SJCRH30 (cell line): ENCODE measurements at regions not wholly inside any gene's neighbourhood (a gene's known extent, or its start where the extent isn't known, plus 50 kb on each side); places are given as distances from the start of the nearest gene placed in this dataset.
A peak's percentile ranks its signal among the peaks of the same experiment; 100 is the strongest.

Source experiments
- DNase-seq, 2 experiments: peaks; one replicate each; pipeline ENCODE4 v3.0.0-alpha.2; 2015 to 2020
- H3K27ac ChIP-seq: fragments of 250-450 bp; sonication (Bioruptor Pico); 2 replicates; pipeline ENCODE4 v1.5.1; 2020; ENCODE audit warnings: mild to moderate bottlenecking, moderate library complexity
- H3K27me3 ChIP-seq: fragments of 250-450 bp; sonication (Bioruptor Pico); 2 replicates; pipeline ENCODE4 v1.5.1; 2020; ENCODE audit warnings: mild to moderate bottlenecking, moderate library complexity
- H3K36me3 ChIP-seq: fragments of 250-450 bp; sonication (Bioruptor Pico); 2 replicates; pipeline ENCODE4 v1.5.1; 2020; ENCODE audit warnings: mild to moderate bottlenecking, moderate library complexity
- H3K4me1 ChIP-seq: fragments of 250-450 bp; sonication (Bioruptor Pico); 2 replicates; pipeline ENCODE4 v1.5.1; 2020; ENCODE audit warnings: mild to moderate bottlenecking, moderate library complexity
- H3K4me3 ChIP-seq: fragments of 250-450 bp; sonication (Bioruptor Pico); 2 replicates; pipeline ENCODE4 v1.5.1; 2020; ENCODE audit warnings: mild to moderate bottlenecking, moderate library complexity
- H3K9me3 ChIP-seq: fragments of 250-450 bp; sonication (Bioruptor Pico); replicated peaks from 2 replicates; pipeline ENCODE4 v1.5.1; 2020; ENCODE audit warnings: mild to moderate bottlenecking, moderate library complexity

- Histone ChIP-seq H3K27me3 (peaks cover 4% of the 10 kb centered on the region), H3K4me3 (no peak overlapping the region), H3K36me3 (no peaks in the 10 kb centered on the region), H3K4me1 (peaks cover 28% of the 10 kb centered on the region), H3K9me3 (no peaks in the 10 kb centered on the region), H3K27ac (no peak overlapping the region)
- no peak for DNase-seq
Measured at GRCh38 chr9:129469188-129469987, 151.5 kb downstream of the C9orf50 start.

DNA sequence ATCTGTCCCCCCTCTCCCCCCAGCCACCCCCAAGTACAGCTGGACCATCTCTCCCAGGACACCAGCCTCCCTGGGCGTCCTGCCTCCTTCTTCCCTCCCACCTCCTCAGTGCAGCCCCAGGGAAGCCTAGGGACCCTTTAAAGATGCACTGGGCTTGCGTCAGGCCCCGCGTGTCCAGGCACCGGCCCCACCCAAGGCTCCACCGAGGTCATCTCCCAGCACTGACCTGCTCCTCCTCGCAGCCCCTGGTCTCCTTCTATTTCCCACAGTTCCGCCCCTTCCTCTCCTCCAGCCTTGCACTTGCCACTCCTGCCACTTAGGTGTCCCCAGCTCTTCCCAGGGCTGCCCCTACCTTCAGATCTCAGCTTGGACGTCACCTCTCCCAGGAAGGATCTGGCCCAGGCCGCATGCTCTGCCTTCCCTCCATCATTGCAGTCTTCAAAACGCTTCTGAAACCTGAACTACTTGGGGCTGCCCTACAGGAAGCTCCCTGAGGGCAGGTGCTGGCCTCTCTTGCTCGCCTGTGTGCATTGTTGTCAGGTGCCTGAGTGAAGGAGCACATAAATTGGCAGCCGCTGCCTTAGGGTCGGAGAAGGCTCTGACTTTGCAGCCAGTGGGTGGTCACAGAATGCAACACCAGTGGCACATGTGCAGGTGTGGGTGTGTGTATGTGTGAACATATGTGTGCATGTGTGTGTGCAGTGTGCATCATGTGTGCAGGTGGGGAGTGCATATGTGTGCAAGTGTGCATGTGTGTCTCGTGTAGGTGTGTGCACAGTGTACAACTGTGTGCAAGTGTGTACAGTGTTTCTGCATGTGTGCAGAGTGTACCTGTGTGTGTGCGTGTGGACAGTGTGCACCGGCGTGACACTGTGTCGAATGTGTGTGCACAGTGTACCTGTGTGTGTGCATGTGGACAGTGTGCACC is 152.9 kb downstream of the C9orf50 start:
- no peak for DNase-seq
- Histone ChIP-seq H3K9me3 (no peaks in the 10 kb centered on the region), H3K36me3 (no peaks in the 10 kb centered on the region), H3K27ac (no peak overlapping the region), H3K4me3 (no peak overlapping the region), H3K4me1 (peaks cover 28% of the 10 kb centered on the region), H3K27me3 (peaks cover 4% of the 10 kb centered on the region)

GRCh38 chr9:129467004-129467588 is 153.8 kb downstream of the C9orf50 start:
- Histone ChIP-seq H3K27ac (no peak overlapping the region), H3K27me3 (peaks cover 4% of the 10 kb centered on the region), H3K4me1 (peaks cover 28% of the 10 kb centered on the region), H3K9me3 (no peaks in the 10 kb centered on the region), H3K4me3 (no peak overlapping the region), H3K36me3 (no peaks in the 10 kb centered on the region)
- DNase-seq: peak; percentile 61 to 73

DNA sequence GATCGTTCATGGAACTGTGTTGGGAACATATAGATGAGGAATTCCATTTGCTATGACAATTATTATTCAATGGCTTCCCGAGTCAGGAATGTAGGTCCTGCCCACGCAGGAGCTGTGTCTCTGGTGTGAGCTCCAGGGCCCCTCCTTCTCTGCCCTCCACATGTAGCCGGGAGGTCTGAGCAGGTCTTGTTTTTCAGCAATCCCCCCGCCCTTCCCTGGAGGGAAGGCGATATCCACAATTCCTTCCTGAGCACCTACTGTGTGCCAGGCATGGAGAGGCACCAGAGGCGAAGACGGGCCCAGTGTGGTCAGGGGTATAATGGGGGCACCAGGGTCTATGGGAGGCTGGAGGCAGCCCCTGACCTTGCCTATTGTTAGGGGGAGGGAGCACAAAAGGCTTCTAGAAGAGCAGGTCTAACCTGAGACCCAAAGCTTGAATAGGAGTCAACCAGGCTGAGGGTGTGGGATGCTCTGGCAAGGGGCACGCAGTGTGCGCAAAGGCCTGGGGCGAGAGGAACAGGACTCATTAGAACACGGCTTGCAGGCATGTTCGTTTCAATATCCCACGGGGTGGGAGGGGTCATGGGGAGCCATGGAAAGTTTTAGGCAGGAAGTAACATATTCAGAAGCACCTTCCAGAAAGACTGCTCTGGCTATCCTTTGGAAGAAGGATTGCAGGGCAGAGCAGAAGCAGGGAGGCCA is 154.9 kb downstream of the C9orf50 start:
- Histone ChIP-seq H3K27ac (no peak overlapping the region), H3K4me1 (peaks cover 33% of the 10 kb centered on the region), H3K4me3 (no peak overlapping the region), H3K36me3 (no peaks in the 10 kb centered on the region), H3K27me3 (peaks cover 4% of the 10 kb centered on the region; the same call in 1 of the 2 replicates), H3K9me3 (no peaks in the 10 kb centered on the region)
- DNase-seq: no peak

- Histone ChIP-seq H3K36me3 (no peaks in the 10 kb centered on the region), H3K27me3 (peaks cover 1% of the 10 kb centered on the region; the same call in 1 of the 2 replicates), H3K9me3 (no peaks in the 10 kb centered on the region), H3K4me3 (no peak overlapping the region), H3K27ac (no peak overlapping the region), H3K4me1 (peaks cover 37% of the 10 kb centered on the region)
- peak; percentile 65 to 66 for DNase-seq
Measured at GRCh38 chr9:129464972-129465833, 155.7 kb downstream of the C9orf50 start.

- H3K4me1 ChIP-seq: peaks cover 47% of the 10 kb centered on the region
- H3K27ac ChIP-seq: no peak overlapping the region
- no peaks in the 10 kb centered on the region for H3K36me3 ChIP-seq
- H3K9me3 ChIP-seq: no peaks in the 10 kb centered on the region
- no peaks in the 10 kb centered on the region for H3K27me3 ChIP-seq
- no peak for DNase-seq
- H3K4me3 ChIP-seq: no peak overlapping the region
Measured at GRCh38 chr9:129463994-129464393, 156.9 kb downstream of the C9orf50 start.

DNA sequence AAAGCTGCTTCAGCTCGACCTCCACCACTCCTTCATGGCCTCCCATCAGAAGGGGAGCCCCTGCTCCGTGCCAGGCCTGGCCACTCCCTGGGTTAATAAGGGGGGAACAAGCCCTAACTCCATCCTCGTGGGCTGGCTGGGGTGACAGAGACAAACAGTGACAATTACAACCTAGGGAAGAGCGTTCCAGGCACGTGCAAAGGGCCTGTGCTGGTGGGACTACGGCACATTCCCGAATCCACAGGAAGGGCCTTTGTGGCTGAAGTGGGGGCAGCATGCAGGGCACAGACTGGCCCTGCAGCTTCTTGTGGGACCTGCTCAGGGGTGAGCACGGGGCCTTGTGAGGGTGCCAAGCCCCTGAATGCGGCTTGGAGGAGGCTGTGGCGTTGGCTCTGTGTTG is 157.4 kb downstream of the C9orf50 start:
- Histone ChIP-seq H3K36me3 (no peaks in the 10 kb centered on the region), H3K27me3 (no peaks in the 10 kb centered on the region), H3K4me3 (no peak overlapping the region), H3K27ac (no peak overlapping the region), H3K4me1 (peaks cover 52% of the 10 kb centered on the region), H3K9me3 (no peaks in the 10 kb centered on the region)
- no peak for DNase-seq

- Histone ChIP-seq H3K27ac (no peak overlapping the region), H3K36me3 (no peaks in the 10 kb centered on the region), H3K9me3 (no peaks in the 10 kb centered on the region), H3K27me3 (no peaks in the 10 kb centered on the region), H3K4me3 (no peak overlapping the region), H3K4me1 (peaks cover 55% of the 10 kb centered on the region)
- no peak for DNase-seq
Measured at GRCh38 chr9:129462360-129462759, 158.5 kb downstream of the C9orf50 start.

DNA sequence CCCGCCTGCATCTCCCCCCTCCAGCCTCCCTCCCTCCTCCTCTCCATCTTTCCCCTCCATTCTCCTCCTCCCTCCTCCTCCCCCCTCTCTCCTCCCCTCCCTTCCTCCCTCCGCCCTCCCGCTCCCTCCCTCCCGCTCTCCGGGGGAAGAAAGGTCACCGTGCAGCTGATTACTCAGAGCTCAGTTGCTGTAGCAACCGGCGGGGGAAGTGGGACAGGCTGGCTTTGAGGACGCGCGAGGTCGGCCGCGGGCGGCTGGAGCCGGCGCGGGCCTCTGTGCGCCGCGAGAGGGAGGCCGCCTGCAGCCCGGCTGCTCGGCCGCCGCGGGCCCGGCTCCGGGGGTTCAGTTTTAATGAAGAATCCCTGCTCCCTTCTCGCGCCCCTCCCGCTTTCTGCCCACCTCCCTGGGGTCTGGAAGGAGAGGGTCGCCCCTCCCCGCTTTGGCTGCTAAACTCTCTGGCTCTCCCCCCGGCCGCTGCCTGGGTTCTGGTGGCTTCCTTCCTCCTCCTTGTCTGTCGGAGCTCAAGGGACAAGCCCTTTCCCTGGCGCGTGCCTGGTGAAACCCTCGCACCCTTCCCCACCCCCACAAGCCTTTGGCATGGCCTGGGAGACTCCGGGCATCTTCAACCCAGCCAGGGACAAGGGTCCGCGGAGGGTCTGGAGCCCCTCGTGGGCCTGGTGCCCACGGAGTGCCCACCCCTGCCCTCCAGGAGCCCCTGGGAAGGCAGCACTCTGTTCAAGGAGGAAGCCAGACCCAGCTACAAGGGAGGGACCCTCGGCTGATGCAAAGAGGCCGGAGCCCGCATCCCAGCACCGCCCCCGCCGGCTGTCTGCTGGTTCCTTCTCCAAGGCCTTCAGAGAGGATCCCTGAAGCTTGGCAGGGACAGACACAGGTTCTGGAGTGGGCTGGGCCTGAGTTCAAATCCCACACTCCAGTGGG is 160.3 kb downstream of the C9orf50 start:
- Histone ChIP-seq H3K4me3 (peak overlapping the region; percentile 51), H3K27ac (peak overlapping the region; percentile 53), H3K27me3 (no peaks in the 10 kb centered on the region), H3K36me3 (no peaks in the 10 kb centered on the region), H3K9me3 (no peaks in the 10 kb centered on the region), H3K4me1 (peaks cover 40% of the 10 kb centered on the region)
- peak; percentile 97 for DNase-seq

DNA sequence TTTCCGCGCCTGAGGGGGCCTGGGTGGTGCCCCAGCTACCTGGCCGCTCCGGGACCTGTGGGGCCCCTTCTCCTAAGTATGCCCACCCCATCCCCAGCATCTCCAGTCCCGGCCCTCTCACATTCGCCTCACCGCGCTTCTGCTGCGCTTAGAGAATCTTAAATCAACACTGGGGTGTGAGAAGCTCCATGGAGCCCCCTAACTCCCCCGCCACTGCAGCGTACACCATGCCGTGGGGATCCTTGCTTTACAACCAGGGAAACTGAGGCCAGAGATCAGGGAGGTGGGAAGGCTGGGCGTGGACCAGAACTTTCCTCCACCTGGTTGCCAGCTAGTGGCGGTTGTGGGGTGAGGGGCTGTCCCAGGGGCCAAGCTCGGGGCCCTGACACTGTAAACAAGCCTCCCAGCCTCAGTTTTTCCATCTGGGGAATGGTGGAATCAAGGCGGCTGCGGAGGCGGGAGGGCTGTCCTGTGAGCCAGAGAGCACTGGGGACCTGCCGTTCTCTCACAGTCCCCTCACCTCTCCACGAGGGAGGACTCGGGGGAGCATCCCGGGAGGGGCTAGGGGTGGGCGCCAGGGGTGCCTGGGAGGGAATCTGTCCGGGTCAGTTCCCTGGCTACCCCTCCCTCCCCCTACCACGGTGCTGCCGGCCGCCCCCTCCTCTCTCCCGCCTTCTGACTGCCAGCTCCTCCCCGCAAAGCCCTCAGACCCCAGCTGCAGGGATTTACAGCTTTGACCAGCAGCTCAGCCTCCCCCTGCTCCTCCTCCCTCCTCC is 161.2 kb downstream of the C9orf50 start:
- Histone ChIP-seq H3K9me3 (no peaks in the 10 kb centered on the region), H3K4me1 (peaks cover 31% of the 10 kb centered on the region), H3K27me3 (no peaks in the 10 kb centered on the region), H3K36me3 (no peaks in the 10 kb centered on the region), H3K27ac (no peak overlapping the region), H3K4me3 (peak overlapping the region; percentile 37)
- DNase-seq: no peak

DNA sequence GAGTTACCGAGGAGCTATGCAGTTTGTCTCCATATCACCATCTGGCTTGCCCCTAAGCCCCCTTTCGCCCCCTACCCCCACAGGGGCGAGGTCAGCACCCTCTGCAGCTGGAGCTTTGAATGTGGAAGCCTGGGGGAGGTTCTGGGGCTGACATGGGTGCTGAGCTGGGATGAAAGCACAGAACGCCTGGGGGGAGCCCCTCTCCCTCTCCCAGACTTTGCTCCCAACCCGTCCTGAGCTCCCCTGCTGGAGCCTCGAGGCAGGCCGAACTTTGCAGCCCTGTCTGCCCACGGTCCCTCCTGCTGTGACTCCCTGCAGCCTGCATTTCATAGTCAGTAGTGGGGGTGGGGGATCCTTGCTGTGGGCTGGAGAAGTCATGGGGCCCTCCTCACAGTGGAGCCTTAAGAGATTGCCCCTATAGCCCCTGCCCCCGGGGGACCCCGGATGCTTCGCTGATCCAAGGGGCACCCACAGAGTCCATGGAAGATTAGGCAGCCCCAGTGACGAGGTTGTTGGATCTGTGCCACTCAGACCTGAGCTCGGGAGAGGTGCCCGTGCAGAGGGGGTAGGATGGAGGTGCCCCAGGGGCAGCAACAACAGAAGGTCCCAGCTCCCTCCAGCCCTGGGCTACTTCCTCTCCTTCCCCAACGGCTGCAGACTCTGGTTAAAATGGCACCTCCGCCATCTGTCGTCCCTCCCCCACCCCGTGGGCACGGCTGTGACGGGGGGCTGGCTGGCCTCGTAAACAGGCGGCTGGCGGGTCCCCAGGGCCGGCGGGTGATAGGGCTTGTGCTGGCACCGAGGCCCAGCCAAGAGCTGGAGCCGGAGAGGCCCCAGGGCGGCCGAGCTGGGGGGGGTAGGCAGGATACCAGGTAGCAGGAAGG is 162.0 kb downstream of the C9orf50 start:
- H3K27ac ChIP-seq: no peak overlapping the region
- H3K4me1 ChIP-seq: peaks cover 31% of the 10 kb centered on the region
- no peaks in the 10 kb centered on the region for H3K9me3 ChIP-seq
- H3K4me3 ChIP-seq: peak overlapping the region; percentile 37
- H3K27me3 ChIP-seq: no peaks in the 10 kb centered on the region
- no peaks in the 10 kb centered on the region for H3K36me3 ChIP-seq
- DNase-seq: peak; percentile 61 to 64
